22Rv1 (cell line): ENCODE measurements at regions not wholly inside any gene's neighbourhood (a gene's known extent, or its start where the extent isn't known, plus 50 kb on each side); places are given as distances from the start of the nearest gene placed in this dataset.

Experiments used
- ZFX ChIP-seq: fragments of 450-650 bp; IDR thresholded peaks from 2 replicates; pipeline ENCODE4 v1.6.1; 2017; ENCODE audit warnings: antibody characterized with exemption, borderline replicate concordance
- TF ChIP-seq, protein P1 (sequence below): fragments of 450-650 bp; IDR thresholded peaks from 2 replicates; pipeline ENCODE4 v1.5.1; 2017; ENCODE audit warnings: mild to moderate bottlenecking

DNA sequence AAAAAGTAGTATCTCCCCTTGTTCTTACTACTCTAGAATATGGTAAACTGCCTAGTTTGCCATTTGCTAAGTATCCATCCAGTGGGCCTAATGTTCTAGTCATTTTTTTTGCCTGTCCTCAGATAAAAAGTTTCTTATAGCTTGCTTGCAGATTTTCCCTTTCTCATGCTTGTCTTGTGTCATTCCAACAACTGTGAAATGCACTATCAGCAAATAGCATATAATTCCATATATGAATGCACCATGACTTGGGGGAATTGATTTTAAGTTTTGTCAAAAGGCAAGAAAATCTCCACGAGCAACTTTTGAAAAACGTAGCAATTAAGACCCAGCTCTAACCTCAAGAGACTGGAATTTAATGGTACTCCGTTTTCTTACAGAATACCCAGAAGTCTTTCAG lies 286.2 kb upstream of the GPR149 start:
- TF ChIP-seq, protein P1, sequence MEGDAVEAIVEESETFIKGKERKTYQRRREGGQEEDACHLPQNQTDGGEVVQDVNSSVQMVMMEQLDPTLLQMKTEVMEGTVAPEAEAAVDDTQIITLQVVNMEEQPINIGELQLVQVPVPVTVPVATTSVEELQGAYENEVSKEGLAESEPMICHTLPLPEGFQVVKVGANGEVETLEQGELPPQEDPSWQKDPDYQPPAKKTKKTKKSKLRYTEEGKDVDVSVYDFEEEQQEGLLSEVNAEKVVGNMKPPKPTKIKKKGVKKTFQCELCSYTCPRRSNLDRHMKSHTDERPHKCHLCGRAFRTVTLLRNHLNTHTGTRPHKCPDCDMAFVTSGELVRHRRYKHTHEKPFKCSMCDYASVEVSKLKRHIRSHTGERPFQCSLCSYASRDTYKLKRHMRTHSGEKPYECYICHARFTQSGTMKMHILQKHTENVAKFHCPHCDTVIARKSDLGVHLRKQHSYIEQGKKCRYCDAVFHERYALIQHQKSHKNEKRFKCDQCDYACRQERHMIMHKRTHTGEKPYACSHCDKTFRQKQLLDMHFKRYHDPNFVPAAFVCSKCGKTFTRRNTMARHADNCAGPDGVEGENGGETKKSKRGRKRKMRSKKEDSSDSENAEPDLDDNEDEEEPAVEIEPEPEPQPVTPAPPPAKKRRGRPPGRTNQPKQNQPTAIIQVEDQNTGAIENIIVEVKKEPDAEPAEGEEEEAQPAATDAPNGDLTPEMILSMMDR: no peak
- no peak for TF ChIP-seq ZFX
